Astrocyte (in vitro differentiated cells and primary cell): ENCODE measurements at regions not wholly inside any gene's neighbourhood (a gene's known extent, or its start where the extent isn't known, plus 50 kb on each side); places are given as distances from the start of the nearest gene placed in this dataset.

ENCODE experiments used
- DNase-seq: peaks from one replicate; pipeline ENCODE4 v3.0.0-alpha.2; 2010; ENCODE audit warnings: low read depth
- FAIRE-seq: peaks from 2 replicates; lab custom pipeline; 2011; peaks lifted over from hg19 to GRCh38; lab: Jason Lieb, UNC
- H2AFZ ChIP-seq: 2 replicates; pipeline ENCODE4 v1.6.0; 2012; ENCODE audit warnings: low read depth, low read length, inconsistent platforms
- H3K27ac ChIP-seq: 2 replicates; pipeline ENCODE4 v1.5.1; 2011; ENCODE audit warnings: low read depth, low read length, inconsistent platforms
- H3K27me3 ChIP-seq: 2 replicates; pipeline ENCODE4 v1.6.0; 2011; ENCODE audit warnings: low read length, inconsistent platforms; ENCODE audit not compliant: insufficient read depth
- H3K36me3 ChIP-seq: 2 replicates; pipeline ENCODE4 v1.5.1; 2011; ENCODE audit warnings: low read length, inconsistent platforms; ENCODE audit not compliant: insufficient read depth
- H3K4me1 ChIP-seq: 2 replicates; pipeline ENCODE4 v1.5.1; 2011; ENCODE audit warnings: low read length, inconsistent platforms; ENCODE audit not compliant: insufficient read depth
- H3K4me2 ChIP-seq: 2 replicates; pipeline ENCODE4 v1.6.0; 2012; ENCODE audit warnings: low read length, inconsistent platforms
- H3K4me3 ChIP-seq: 2 replicates; pipeline ENCODE4 v1.5.1; 2011; ENCODE audit warnings: low read depth, mild to moderate bottlenecking, low read length, inconsistent platforms; ENCODE audit not compliant: insufficient read depth
- H3K79me2 ChIP-seq: 2 replicates; pipeline ENCODE4 v1.6.0; 2012; ENCODE audit warnings: mild to moderate bottlenecking, low read length, inconsistent platforms; ENCODE audit not compliant: insufficient read depth
- H3K9ac ChIP-seq: 2 replicates; pipeline ENCODE4 v1.6.0; 2012; ENCODE audit warnings: mild to moderate bottlenecking, low read length, inconsistent platforms
- H3K9me3 ChIP-seq: 2 replicates; pipeline ENCODE4 v1.5.1; 2012; ENCODE audit warnings: low read depth, mild to moderate bottlenecking, low read length, inconsistent platforms; ENCODE audit not compliant: insufficient read depth
- H4K20me1 ChIP-seq: 2 replicates; pipeline ENCODE4 v1.6.0; 2012; ENCODE audit warnings: low read length, inconsistent platforms; ENCODE audit not compliant: insufficient read depth
- H3K27ac Mint-ChIP-seq: one replicate; pipeline ENCODE4 v1.8.0; 2021; ENCODE audit warnings: mild to moderate bottlenecking, mixed read lengths; ENCODE audit not compliant: unreplicated experiment
- H3K27me3 Mint-ChIP-seq: one replicate; pipeline ENCODE4 v1.8.0; 2021; ENCODE audit warnings: low read depth, mixed read lengths; ENCODE audit not compliant: unreplicated experiment
- H3K36me3 Mint-ChIP-seq: one replicate; pipeline ENCODE4 v1.8.0; 2021; ENCODE audit warnings: low read depth, mixed read lengths; ENCODE audit not compliant: unreplicated experiment
- H3K4me1 Mint-ChIP-seq: one replicate; pipeline ENCODE4 v1.8.0; 2021; ENCODE audit warnings: low read depth, mixed read lengths; ENCODE audit not compliant: unreplicated experiment
- H3K4me3 Mint-ChIP-seq: one replicate; pipeline ENCODE4 v1.8.0; 2021; ENCODE audit warnings: mild to moderate bottlenecking, moderate library complexity, mixed read lengths; ENCODE audit not compliant: unreplicated experiment
- H3K9me3 Mint-ChIP-seq: one replicate; pipeline ENCODE4 v1.8.0; 2021; ENCODE audit warnings: mild to moderate bottlenecking, mixed read lengths; ENCODE audit not compliant: unreplicated experiment
- EZH2 ChIP-seq: IDR thresholded peaks from 2 replicates; pipeline ENCODE4 v1.6.1; 2012; ENCODE audit warnings: mild to moderate bottlenecking, low read length, inconsistent platforms; ENCODE audit not compliant: insufficient read depth
- TF ChIP-seq, protein P1 (sequence below): IDR thresholded peaks from 2 replicates; pipeline ENCODE4 v1.5.1; 2011; ENCODE audit warnings: low read depth, mild to moderate bottlenecking, inconsistent platforms, low read length, moderate library complexity; ENCODE audit not compliant: insufficient read depth

DNA sequence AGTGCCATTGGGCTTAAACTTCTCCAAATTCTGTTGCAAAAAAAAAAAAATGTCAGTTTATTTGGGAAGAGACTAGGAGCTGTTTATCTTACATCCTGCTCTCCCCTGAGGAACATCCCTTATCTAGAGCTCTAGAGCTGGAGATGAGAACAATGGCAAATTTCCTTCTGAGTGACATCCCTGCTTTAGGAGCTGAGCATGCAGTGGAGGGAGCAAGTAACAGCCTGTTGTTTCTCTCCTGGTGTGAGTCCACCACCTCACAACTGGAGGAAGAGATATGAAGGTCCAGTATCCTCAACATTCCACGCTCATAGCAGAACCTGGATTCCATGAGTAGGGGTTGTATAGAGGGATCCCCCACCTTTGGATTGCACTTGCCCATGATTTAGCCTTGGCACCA, 676.4 kb downstream of the PCDH18 start:
- H4K20me1 ChIP-seq: no peaks in the 10 kb centered on the region
- no peak overlapping the region for H3K9ac ChIP-seq
- H3K4me3 ChIP-seq: no peak overlapping the region
- no peak overlapping the region for H3K4me3 Mint-ChIP-seq
- H3K79me2 ChIP-seq: no peaks in the 10 kb centered on the region
- no peaks in the 10 kb centered on the region for H3K36me3 Mint-ChIP-seq
- DNase-seq (no peak), FAIRE-seq (no peak)
- no peaks in the 10 kb centered on the region for H3K36me3 ChIP-seq
- H3K9me3 ChIP-seq: no peaks in the 10 kb centered on the region
- H3K27ac ChIP-seq: no peak overlapping the region
- H3K4me2 ChIP-seq: no peak overlapping the region
- no peaks in the 10 kb centered on the region for H3K27me3 Mint-ChIP-seq
- no peak for TF ChIP-seq EZH2
- TF ChIP-seq, protein P1, sequence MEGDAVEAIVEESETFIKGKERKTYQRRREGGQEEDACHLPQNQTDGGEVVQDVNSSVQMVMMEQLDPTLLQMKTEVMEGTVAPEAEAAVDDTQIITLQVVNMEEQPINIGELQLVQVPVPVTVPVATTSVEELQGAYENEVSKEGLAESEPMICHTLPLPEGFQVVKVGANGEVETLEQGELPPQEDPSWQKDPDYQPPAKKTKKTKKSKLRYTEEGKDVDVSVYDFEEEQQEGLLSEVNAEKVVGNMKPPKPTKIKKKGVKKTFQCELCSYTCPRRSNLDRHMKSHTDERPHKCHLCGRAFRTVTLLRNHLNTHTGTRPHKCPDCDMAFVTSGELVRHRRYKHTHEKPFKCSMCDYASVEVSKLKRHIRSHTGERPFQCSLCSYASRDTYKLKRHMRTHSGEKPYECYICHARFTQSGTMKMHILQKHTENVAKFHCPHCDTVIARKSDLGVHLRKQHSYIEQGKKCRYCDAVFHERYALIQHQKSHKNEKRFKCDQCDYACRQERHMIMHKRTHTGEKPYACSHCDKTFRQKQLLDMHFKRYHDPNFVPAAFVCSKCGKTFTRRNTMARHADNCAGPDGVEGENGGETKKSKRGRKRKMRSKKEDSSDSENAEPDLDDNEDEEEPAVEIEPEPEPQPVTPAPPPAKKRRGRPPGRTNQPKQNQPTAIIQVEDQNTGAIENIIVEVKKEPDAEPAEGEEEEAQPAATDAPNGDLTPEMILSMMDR: no peak
- no peaks in the 10 kb centered on the region for H3K27me3 ChIP-seq
- H3K4me1 Mint-ChIP-seq: no peaks in the 10 kb centered on the region
- H3K27ac Mint-ChIP-seq: no peak overlapping the region
- H3K4me1 ChIP-seq: no peaks in the 10 kb centered on the region
- H3K9me3 Mint-ChIP-seq: no peaks in the 10 kb centered on the region
- no peak overlapping the region for H2AFZ ChIP-seq

DNA sequence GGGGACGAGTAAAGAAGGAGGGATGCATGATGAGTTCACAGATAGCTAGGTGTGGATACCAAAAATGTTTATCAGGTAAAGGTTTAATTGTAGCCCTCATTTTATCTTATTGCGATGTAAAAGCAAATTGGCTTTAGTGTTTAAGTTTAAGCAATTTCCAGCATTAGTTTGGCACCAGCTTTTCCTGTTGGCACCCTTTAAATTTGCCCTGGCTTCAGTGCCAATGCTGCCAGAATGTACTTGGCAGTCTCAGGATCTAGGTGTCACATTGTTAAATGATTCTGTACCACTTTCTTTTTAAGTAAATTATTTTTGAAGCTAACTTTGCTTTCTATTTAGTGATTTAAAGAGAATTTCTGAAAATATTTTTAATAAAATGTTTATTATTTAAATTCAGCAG, 681.8 kb downstream of the PCDH18 start:
- Histone ChIP-seq H3K27ac (no peak overlapping the region), H3K79me2 (no peaks in the 10 kb centered on the region), H4K20me1 (no peaks in the 10 kb centered on the region), H3K4me2 (no peak overlapping the region), H3K9me3 (no peaks in the 10 kb centered on the region), H2AFZ (no peak overlapping the region), H3K4me1 (no peaks in the 10 kb centered on the region), H3K27me3 (no peaks in the 10 kb centered on the region), H3K9ac (no peak overlapping the region), H3K36me3 (no peaks in the 10 kb centered on the region), H3K4me3 (no peak overlapping the region)
- Mint-ChIP-seq H3K27me3 (no peaks in the 10 kb centered on the region), H3K4me1 (no peaks in the 10 kb centered on the region), H3K36me3 (no peaks in the 10 kb centered on the region), H3K4me3 (no peak overlapping the region), H3K9me3 (peaks cover 5% of the 10 kb centered on the region), H3K27ac (no peak overlapping the region)
- no peak for TF ChIP-seq EZH2
- TF ChIP-seq, protein P1: no peak
- no peak for DNase-seq
- no peak for FAIRE-seq

DNA sequence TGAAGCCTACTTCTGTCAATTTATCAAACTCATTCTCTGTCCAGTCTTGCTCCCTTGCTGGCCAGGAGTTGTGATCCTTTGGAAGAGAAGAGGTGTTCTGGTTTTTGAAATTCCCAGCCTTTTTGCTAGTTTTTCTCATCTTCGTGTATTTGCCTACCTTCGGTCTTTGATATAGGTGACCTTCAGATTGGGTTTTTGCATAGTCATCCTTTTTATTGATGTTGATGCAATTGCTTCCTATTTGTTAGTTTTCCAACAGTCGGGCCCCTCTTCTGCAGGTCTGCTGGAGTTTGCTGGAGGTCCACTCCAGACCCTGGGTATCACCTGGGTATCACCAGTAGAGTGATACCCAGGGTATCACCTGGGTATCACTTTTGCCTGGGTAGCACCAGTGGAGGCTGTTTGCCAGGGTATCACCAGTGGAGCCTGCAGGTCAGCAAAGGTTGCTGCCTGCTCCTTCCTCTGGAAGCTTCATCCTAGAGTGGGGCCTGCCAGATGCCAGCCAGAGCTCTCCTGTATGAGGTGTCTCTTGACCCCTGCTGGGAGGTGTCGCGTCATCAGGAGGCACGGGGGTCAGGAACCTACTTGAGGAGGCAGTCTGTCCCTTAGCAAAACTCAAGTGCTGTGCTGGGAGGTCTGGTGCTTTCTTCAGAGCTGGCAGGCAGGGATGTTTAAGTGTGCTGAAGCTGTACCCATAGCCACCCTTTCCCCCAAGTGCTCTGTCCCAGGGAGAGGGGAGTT, 684.2 kb downstream of the PCDH18 start:
- H3K27me3 Mint-ChIP-seq: no peaks in the 10 kb centered on the region
- no peaks in the 10 kb centered on the region for H3K79me2 ChIP-seq
- TF ChIP-seq EZH2: no peak
- TF ChIP-seq, protein P1: no peak
- no peak overlapping the region for H3K27ac ChIP-seq
- DNase-seq (no peak), FAIRE-seq (no peak)
- no peaks in the 10 kb centered on the region for H3K36me3 ChIP-seq
- H3K4me2 ChIP-seq: no peak overlapping the region
- no peak overlapping the region for H3K4me3 Mint-ChIP-seq
- H3K36me3 Mint-ChIP-seq: no peaks in the 10 kb centered on the region
- H3K4me1 Mint-ChIP-seq: no peaks in the 10 kb centered on the region
- no peaks in the 10 kb centered on the region for H3K27me3 ChIP-seq
- H3K4me3 ChIP-seq: no peak overlapping the region
- no peak overlapping the region for H3K9ac ChIP-seq
- H4K20me1 ChIP-seq: no peaks in the 10 kb centered on the region
- no peak overlapping the region for H3K27ac Mint-ChIP-seq
- no peaks in the 10 kb centered on the region for H3K9me3 ChIP-seq
- H2AFZ ChIP-seq: no peak overlapping the region
- H3K9me3 Mint-ChIP-seq: peaks cover 9% of the 10 kb centered on the region
- H3K4me1 ChIP-seq: no peaks in the 10 kb centered on the region
